NCI-H1930 (cell line): ENCODE measurements at regions not wholly inside any gene's neighbourhood (a gene's known extent, or its start where the extent isn't known, plus 50 kb on each side); places are given as distances from the start of the nearest gene placed in this dataset.
A peak's percentile ranks its signal among the peaks of the same experiment; 100 is the strongest.

Experiments used
- DNase-seq, 2 experiments: peaks; one replicate each; lab custom pipeline; 2025; lab: John Stamatoyannopoulos, UW

GRCh38 chr17:71709946-71710345 lies 410.9 kb upstream of the SOX9 start:
- DNase-seq: peak; percentile 56 to 74

DNA sequence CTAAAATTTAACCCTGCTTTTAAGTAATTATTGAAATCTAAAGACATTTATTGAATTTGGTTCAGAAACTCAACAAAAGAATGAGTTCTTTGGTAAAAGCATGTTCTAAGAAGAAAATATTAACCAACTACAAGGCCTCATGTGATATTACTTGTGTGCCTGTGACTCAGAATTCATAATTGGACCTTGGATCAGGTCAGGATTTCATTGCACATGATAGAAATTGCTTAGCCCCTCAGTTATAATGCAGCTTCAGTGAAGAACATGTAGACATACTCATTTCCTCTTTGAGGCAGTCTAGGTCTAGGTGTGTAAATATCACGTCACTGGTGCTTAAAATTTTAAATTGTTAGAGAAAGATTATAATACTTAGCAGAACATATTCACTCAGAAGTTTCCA lies 410.0 kb upstream of the SOX9 start:
- DNase-seq: no peak

- DNase-seq: no peak
These were observed 407.0 kb upstream of the SOX9 start for GRCh38 chr17:71713846-71714245.

- no peak for DNase-seq
These were observed 396.5 kb upstream of the SOX9 start for GRCh38 chr17:71724339-71724738.

DNA sequence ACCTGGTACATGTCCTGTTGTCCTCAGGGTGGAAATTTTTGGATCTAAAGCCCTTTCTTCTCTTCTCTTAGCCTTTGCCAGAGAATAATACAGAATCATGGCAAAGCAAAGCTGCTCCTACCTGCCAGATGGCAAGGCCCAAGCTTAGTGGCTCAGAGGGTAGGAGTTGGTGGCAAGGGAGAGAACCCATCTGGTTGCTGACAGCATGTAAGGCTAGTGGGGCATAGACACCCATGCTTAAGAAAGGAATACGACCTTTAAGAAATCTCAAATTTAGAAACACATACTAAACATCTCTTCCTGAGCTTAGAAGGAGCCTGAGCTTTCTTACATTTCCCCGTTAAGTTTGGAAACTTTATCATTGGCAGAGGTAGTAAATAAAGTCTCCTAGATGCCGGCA lies 395.0 kb upstream of the SOX9 start:
- no peak for DNase-seq

- no peak for DNase-seq
These were observed 394.5 kb upstream of the SOX9 start for GRCh38 chr17:71726341-71726740.

- DNase-seq: no peak
These were observed 393.5 kb upstream of the SOX9 start for GRCh38 chr17:71727292-71727691.

GRCh38 chr17:71727723-71728122 lies 393.1 kb upstream of the SOX9 start:
- DNase-seq: no peak

GRCh38 chr17:71730871-71731270 lies 389.9 kb upstream of the SOX9 start:
- DNase-seq: no peak

- no peak for DNase-seq
These were observed 384.9 kb upstream of the SOX9 start for GRCh38 chr17:71735893-71736292.

DNA sequence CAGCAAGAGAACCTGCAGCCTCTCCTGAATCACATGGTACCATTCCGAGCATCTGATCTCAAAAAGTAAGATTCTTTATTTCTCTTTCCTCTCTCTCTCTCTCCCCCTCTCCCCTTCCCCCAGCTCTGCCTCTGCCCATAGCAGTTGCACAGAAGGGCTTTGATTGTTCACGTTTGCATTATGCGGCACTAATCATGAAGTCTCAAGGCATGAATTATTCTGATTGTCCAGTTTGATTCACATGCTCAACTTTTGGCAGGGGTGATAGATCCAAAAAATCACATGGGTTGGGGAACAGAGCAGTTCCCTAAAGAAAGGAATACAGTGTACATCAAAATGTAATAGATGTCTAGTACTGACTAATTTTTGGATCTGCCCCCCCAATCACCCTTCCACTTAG lies 380.0 kb upstream of the SOX9 start:
- no peak for DNase-seq

- no peak for DNase-seq
These were observed 379.0 kb upstream of the SOX9 start for GRCh38 chr17:71741836-71742235.

DNA sequence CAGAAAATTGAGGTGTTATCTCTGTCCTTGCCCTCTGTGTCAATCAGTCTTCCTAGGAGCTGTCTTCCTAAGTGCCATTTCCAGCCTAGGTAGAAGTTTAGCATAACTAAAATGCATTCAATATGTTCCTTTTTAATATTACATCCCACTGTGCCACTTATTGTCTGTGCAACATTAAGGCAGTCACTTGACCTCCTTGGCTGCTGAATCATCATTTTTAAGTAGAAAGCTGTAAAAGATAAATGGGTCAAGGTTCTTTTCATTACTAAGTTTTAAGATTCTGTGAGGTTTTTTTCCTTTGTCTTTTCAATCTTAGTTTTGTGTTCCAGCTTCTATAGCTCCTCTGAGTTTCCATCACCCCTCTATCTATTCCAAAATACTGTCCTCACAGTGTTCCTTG lies 371.9 kb upstream of the SOX9 start:
- no peak for DNase-seq

- no peak for DNase-seq
These were observed 367.8 kb upstream of the SOX9 start for GRCh38 chr17:71753070-71753469.

DNA sequence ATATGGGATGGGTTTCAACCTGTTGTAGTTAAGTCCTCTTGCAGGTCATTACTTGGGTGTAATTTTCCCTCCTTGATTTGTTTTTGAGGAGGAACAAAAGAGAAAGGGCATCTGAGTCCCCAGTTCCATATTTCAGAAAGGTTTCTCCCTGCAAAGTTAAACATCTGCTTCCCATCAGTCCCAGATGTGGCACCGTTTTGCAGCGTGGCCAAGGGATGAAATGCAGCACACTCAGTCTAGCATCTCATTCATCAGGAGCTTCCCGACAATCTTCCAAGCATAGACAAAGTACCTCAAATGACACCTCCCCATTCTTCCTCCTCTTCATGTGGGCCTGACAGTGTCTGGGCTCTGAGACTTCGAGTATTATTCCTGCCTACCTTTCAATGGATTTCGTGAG lies 363.7 kb upstream of the SOX9 start:
- no peak for DNase-seq

- DNase-seq: no peak
These were observed 362.9 kb upstream of the SOX9 start for GRCh38 chr17:71757956-71758355.

GRCh38 chr17:71759422-71760060 lies 361.3 kb upstream of the SOX9 start:
- no peak for DNase-seq

DNA sequence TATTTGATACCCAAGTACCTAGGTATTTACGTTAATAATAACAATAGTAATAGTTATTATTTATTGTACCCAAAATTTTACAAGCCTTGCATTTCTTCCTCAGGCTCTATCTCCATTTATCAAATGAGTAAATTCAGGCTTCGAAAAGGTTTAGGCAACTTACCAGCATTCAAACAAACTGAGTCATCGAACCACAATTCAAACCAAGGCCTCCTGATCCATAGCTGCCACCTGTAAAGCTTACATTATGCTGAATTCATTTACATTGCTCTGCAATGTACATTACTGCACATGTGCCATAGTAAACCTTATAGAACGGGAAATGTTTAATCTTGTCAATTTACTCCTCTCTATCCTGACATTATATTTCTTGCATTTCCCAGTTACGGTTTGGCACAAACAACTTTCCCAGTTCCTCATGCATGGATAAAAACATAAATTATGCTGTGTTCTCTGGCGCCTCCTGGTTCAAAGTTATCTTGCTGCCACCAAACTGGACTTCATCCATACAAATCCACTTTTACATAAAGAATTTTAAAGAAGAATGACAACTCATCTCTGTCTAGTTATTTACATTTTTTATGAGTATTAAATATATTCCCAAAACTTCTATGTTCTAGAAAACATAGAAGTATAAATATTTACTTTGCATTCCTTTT lies 360.6 kb upstream of the SOX9 start:
- no peak for DNase-seq

GRCh38 chr17:71762526-71762925 lies 358.3 kb upstream of the SOX9 start:
- DNase-seq: no peak

DNA sequence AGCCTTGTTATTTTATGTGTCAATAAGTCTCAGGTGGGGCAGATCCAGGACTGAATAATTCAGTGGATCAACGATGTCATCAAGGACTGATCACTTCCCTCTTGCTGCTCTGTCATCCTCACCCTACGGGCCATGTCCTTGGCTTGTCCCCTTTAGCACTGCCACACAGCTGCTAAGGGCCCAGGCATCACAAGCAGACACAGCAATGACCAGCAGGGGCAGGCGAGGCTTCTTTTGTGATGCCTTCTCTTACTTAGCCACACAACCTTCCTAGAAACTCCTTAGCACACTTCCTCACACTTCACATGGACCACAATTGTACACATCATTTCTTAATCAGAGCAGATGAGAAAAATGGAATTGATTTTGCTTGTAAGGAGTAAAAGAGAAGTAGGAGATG lies 356.3 kb upstream of the SOX9 start:
- DNase-seq: no peak

GRCh38 chr17:71765437-71765836 lies 355.4 kb upstream of the SOX9 start:
- DNase-seq: no peak

DNA sequence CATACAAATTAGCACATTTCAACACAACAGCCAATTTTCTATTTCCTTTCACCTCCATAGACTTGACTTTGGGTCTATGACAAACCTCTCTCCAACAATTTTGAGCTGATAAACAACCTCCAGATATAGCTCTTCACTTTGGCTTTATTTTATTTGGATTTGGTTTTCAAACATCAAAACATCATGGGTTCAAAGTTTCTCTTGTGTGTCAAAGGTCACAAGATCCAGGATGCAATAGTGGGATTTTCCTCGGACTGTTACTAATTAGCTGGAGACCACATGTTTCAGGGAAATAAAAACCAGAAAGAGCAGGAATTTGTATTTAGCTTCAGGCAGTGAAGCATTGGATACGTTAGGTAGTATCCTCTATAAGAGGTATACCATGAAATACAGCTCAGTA lies 351.0 kb upstream of the SOX9 start:
- DNase-seq: no peak

- no peak for DNase-seq
These were observed 343.7 kb upstream of the SOX9 start for GRCh38 chr17:71777048-71777640.

GRCh38 chr17:71779482-71779881 lies 341.3 kb upstream of the SOX9 start:
- DNase-seq: no peak
